GM06990 (cell line): ENCODE measurements at regions not wholly inside any gene's neighbourhood (a gene's known extent, or its start where the extent isn't known, plus 50 kb on each side); places are given as distances from the start of the nearest gene placed in this dataset.

Experiments
- DNase-seq: peaks from one replicate; pipeline ENCODE4 v3.0.0-alpha.2; 2011; ENCODE audit not compliant: insufficient read length; ENCODE audit errors: extremely low read depth
- H3K27me3 ChIP-seq: replicated peaks from 2 replicates; pipeline ENCODE4 v1.6.0; 2011; ENCODE audit warnings: low read length; ENCODE audit not compliant: control insufficient read depth, insufficient read depth
- H3K36me3 ChIP-seq: 2 replicates; pipeline ENCODE4 v1.5.1; 2011; ENCODE audit warnings: low read length; ENCODE audit not compliant: control insufficient read depth, insufficient read depth
- H3K4me3 ChIP-seq: replicated peaks from 2 replicates; pipeline ENCODE4 v1.5.1; 2011; ENCODE audit warnings: low read depth, mild to moderate bottlenecking, control low read depth, low read length
- CTCF ChIP-seq: IDR thresholded peaks from 2 replicates; pipeline ENCODE4 v1.5.1; 2011; ENCODE audit warnings: low read length, control low read depth, mild to moderate bottlenecking, inconsistent platforms; ENCODE audit not compliant: insufficient read depth, poor library complexity, severe bottlenecking

DNA sequence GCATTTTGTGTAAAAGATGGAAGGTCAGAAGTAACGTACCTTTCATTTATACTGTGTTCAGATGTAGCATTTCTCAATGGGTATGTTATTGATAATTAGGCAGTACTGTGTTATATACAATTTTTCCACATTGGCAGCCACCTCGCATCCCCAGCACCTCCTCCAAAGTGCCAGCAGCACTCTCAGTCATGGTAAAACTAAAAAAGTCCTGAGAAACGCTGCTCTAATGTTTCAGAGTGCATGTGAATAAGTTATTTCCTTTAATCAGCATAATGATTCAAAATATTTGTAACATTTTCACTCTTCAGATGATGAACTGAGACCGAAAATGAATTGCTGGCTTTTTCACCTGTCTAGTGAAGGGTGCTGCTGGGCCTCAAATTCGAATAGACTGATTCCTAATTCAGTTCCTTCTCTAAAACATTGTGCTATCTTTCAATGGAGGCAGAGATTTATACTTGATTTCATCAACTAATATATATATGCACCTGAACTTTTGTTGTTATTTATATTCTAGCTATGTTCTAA, 79.9 kb upstream of the ANKRD55 start:
- TF ChIP-seq CTCF = no peak
- no peaks in the 10 kb centered on the region for H3K27me3 ChIP-seq
- H3K4me3 ChIP-seq = no peak overlapping the region
- no peaks in the 10 kb centered on the region for H3K36me3 ChIP-seq
- no peak for DNase-seq

GRCh38 chr5:56311306-56311905, 78.3 kb upstream of the ANKRD55 start:
- Histone ChIP-seq H3K36me3 (no peaks in the 10 kb centered on the region), H3K4me3 (no peak overlapping the region), H3K27me3 (no peaks in the 10 kb centered on the region)
- no peak for TF ChIP-seq CTCF
- no peak for DNase-seq

DNA sequence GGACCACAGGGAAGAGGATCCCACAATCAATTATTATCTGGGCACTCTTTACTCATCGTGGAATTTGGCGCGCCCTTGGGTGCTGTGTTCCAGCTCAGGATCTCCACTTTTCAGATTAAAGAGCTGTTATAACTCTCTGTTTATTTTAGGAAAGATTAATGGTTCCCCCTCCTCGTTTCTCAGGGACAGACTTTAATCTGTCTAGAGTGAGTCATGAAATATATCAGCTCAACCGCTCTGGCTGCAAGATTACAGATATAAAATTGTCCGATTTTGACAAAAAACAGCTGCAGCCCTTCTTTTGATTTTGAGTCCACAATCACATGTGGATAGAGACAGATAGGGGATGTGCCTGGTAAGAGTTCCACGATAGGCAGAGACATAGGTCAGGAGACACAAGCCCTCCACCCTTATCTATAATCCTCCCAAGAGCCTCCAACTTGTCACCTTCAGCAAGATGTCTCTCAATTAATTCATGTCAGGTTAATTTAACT, 77.6 kb upstream of the ANKRD55 start:
- Histone ChIP-seq H3K36me3 (no peaks in the 10 kb centered on the region), H3K4me3 (no peak overlapping the region), H3K27me3 (no peaks in the 10 kb centered on the region)
- DNase-seq = no peak
- TF ChIP-seq CTCF = no peak

DNA sequence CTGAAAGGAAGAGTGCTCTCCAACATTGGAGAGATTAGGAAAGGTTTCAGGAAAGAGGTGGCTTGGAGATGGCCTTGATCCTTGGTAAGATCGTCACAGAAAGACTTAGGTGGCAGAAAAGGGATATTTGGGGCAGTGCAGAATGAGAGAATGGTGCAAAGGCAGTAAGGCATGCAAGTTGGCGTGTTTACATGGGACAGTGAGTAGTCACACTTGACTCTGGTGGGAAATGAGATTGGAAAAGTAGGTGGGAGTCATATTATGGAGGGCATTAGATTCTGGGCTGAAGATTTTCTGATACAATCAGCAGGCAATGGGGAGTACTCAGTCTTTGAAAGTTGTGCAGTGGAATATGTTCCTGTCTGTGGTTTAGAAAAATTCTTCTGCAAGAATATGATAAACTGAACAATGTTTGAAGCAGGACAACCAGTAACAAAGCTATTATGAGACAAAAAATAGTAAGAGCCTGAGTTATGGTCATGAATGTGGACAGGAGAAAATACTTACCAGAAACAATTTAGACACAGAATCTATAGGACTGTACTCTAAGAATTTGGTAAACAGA, 76.2 kb upstream of the ANKRD55 start:
- Histone ChIP-seq H3K36me3 (no peaks in the 10 kb centered on the region), H3K27me3 (no peaks in the 10 kb centered on the region), H3K4me3 (no peak overlapping the region)
- TF ChIP-seq CTCF = no peak
- DNase-seq = no peak

- H3K4me3 ChIP-seq = no peak overlapping the region
- H3K36me3 ChIP-seq = no peaks in the 10 kb centered on the region
- no peak for TF ChIP-seq CTCF
- no peaks in the 10 kb centered on the region for H3K27me3 ChIP-seq
- no peak for DNase-seq
Measured at GRCh38 chr5:56307714-56308333, 74.7 kb upstream of the ANKRD55 start.
